H1 (cell line): ENCODE measurements at regions not wholly inside any gene's neighbourhood (a gene's known extent, or its start where the extent isn't known, plus 50 kb on each side); places are given as distances from the start of the nearest gene placed in this dataset.

Experiments used
- KDM4A ChIP-seq: IDR thresholded peaks from one replicate; pipeline ENCODE4 v1.7.1; 2012; ENCODE audit warnings: low read depth, mild to moderate bottlenecking, moderate library complexity, low read length, inconsistent platforms; ENCODE audit not compliant: severe bottlenecking
- SIRT6 ChIP-seq: IDR thresholded peaks from one replicate; pipeline ENCODE4 v1.7.1; 2012; ENCODE audit warnings: low read length, inconsistent platforms

DNA sequence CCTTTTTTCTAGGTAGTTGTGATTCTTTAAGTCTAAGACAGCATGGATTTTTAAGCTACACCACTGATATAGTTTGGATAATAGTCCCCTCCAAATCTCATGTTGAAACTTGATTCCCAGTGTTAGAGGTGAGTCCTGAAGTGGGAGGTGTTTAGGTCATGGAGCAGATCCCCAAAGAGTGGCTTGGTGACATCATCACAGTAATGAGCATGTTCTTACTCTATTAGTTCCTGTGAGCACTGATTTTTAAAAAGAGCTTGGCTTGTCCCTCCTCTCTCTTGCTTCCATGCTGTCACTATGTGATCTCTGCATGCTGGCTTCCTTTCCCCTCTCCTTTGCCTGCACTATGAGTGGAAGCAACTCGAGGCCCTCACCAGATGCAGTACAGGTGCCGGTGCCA is 115.5 kb downstream of the LEPR start (continued):
- TF ChIP-seq SIRT6 (no peak), KDM4A (no peak)
